IMR-90 (cell line): ENCODE measurements at regions not wholly inside any gene's neighbourhood (a gene's known extent, or its start where the extent isn't known, plus 50 kb on each side); places are given as distances from the start of the nearest gene placed in this dataset.

Experiments used
- ATAC-seq: fragments of 200-7000 bp; cut with Tn5 transposase; 2 replicates; pipeline ENCODE4 v1.9.1; 2020; ENCODE audit warnings: low read depth, mild to moderate bottlenecking, moderate library complexity
- BruUV-seq: library from RNA; stranded (reverse); fragments of 400-500 nt; replicated peaks from 2 replicates; lab custom pipeline; 2021; lab: Mats Ljungman, UMichigan
- CTCF ChIA-PET: fragments of 300-600 bp; formaldehyde crosslinking; extraction: SDS; loops from one replicate; lab custom pipeline; 2021; ENCODE audit warnings: antibody characterized with exemption; lab: Yijun Ruan, JAX
- POLR2A ChIA-PET: fragments of 300-600 bp; sonication (Branson Sonifier 250); formaldehyde crosslinking; loops from one replicate; lab custom pipeline; 2022; ENCODE audit warnings: antibody characterized with exemption; ENCODE audit not compliant: unreplicated experiment; lab: Charles Lee
- DNase-seq: peaks from one replicate; pipeline ENCODE4 v3.0.0; 2013
- H2AFZ ChIP-seq: replicated peaks from 2 replicates; pipeline ENCODE3; 2013; ENCODE audit warnings: low read length, mild to moderate bottlenecking; ENCODE audit not compliant: poor library complexity
- H2AK5ac ChIP-seq: 2 replicates; pipeline ENCODE4 v1.6.1; 2013; ENCODE audit warnings: low read depth, low read length, inconsistent platforms
- H2AK9ac ChIP-seq: replicated peaks from 2 replicates; pipeline ENCODE3; 2013; ENCODE audit warnings: mild to moderate bottlenecking, low read depth, low read length, moderate library complexity; ENCODE audit not compliant: poor library complexity
- H2BK120ac ChIP-seq: 2 replicates; pipeline ENCODE4 v1.6.1; 2013; ENCODE audit warnings: low read depth, low read length, inconsistent platforms
- H2BK15ac ChIP-seq: 3 replicates; pipeline ENCODE4 v1.6.1; 2013; ENCODE audit warnings: low read depth, low read length, inconsistent platforms
- H2BK20ac ChIP-seq: 2 replicates; pipeline ENCODE4 v1.6.1; 2013; ENCODE audit warnings: low read depth, mild to moderate bottlenecking, inconsistent platforms, low read length, moderate library complexity
- H2BK5ac ChIP-seq: 2 replicates; pipeline ENCODE4 v1.6.1; 2013; ENCODE audit warnings: mild to moderate bottlenecking, low read depth, low read length, inconsistent platforms; ENCODE audit not compliant: poor library complexity, severe bottlenecking
- H3K14ac ChIP-seq: replicated peaks from 2 replicates; pipeline ENCODE4 v1.6.1; 2013; ENCODE audit warnings: low read depth, low read length, inconsistent platforms
- H3K18ac ChIP-seq: 2 replicates; pipeline ENCODE4 v1.6.1; 2013; ENCODE audit warnings: low read depth, low read length, control low read depth
- H3K23ac ChIP-seq: 2 replicates; pipeline ENCODE4 v1.6.1; 2013; ENCODE audit warnings: low read depth, low read length, inconsistent platforms
- H3K27ac ChIP-seq: 2 replicates; pipeline ENCODE4 v1.5.1; 2013; ENCODE audit warnings: mild to moderate bottlenecking, control low read depth, low read length; ENCODE audit not compliant: insufficient read depth
- H3K27me3 ChIP-seq: 2 replicates; pipeline ENCODE4 v1.6.1; 2013; ENCODE audit warnings: low read length; ENCODE audit not compliant: control insufficient read depth, insufficient read depth
- H3K36me3 ChIP-seq: 2 replicates; pipeline ENCODE4 v1.6.1; 2013; ENCODE audit warnings: low read length, mixed read lengths; ENCODE audit not compliant: control insufficient read depth, insufficient read depth
- H3K4ac ChIP-seq: 2 replicates; pipeline ENCODE4 v1.6.1; 2013; ENCODE audit warnings: low read depth, low read length, inconsistent platforms
- H3K4me1 ChIP-seq: 2 replicates; pipeline ENCODE4 v1.6.1; 2013; ENCODE audit warnings: low read length, mixed read lengths; ENCODE audit not compliant: control insufficient read depth, insufficient read depth
- H3K4me2 ChIP-seq: 2 replicates; pipeline ENCODE4 v1.6.1; 2013; ENCODE audit warnings: low read depth, mild to moderate bottlenecking, control low read depth, low read length, moderate library complexity
- H3K4me3 ChIP-seq: 2 replicates; pipeline ENCODE4 v1.5.1; 2013; ENCODE audit warnings: low read depth, mild to moderate bottlenecking, control low read depth, low read length, moderate library complexity; ENCODE audit not compliant: insufficient read depth
- H3K56ac ChIP-seq: 2 replicates; pipeline ENCODE4 v1.6.1; 2013; ENCODE audit warnings: low read length, inconsistent platforms; ENCODE audit not compliant: insufficient read depth; ENCODE audit errors: extremely low read depth
- H3K79me1 ChIP-seq, 2 experiments: 2 replicates each; pipeline ENCODE4 v1.6.1; 2013; ENCODE audit warnings: low read length in 2 of 2, inconsistent platforms in 1 of 2, low read depth in 1 of 2
- H3K9ac ChIP-seq: 2 replicates; pipeline ENCODE4 v1.6.1; 2013; ENCODE audit warnings: low read depth, low read length, control low read depth
- H3K9me1 ChIP-seq: 2 replicates; pipeline ENCODE4 v1.6.1; 2013; ENCODE audit warnings: low read length, inconsistent platforms; ENCODE audit not compliant: insufficient read depth
- H3K9me3 ChIP-seq: 2 replicates; pipeline ENCODE4 v1.6.1; 2013; ENCODE audit warnings: low read length; ENCODE audit not compliant: control insufficient read depth, insufficient read depth
- H4K20me1 ChIP-seq: 2 replicates; pipeline ENCODE4 v1.6.1; 2013; ENCODE audit warnings: low read length, inconsistent platforms; ENCODE audit not compliant: insufficient read depth
- H4K5ac ChIP-seq: 2 replicates; pipeline ENCODE4 v1.6.1; 2013; ENCODE audit warnings: mild to moderate bottlenecking, low read depth, low read length, control low read depth
- H4K8ac ChIP-seq, 2 experiments: 2 replicates each; pipeline ENCODE4 v1.6.1; 2013; ENCODE audit warnings: low read depth in 2 of 2, low read length in 2 of 2, control low read depth in 1 of 2, inconsistent platforms in 1 of 2
- H4K91ac ChIP-seq: 2 replicates; pipeline ENCODE4 v1.6.1; 2013; ENCODE audit warnings: low read depth, low read length, inconsistent platforms; ENCODE audit not compliant: insufficient read depth
- CTCF ChIP-seq: conservative IDR thresholded peaks from 2 replicates; pipeline ENCODE4 v1.5.1; 2012; ENCODE audit warnings: mild to moderate bottlenecking, low read depth, low read length, improper control_type of control experiment
- RAD21 ChIP-seq: IDR thresholded peaks from 2 replicates; pipeline ENCODE4 v1.6.1; 2012; ENCODE audit warnings: low read length, improper control_type of control experiment
- SMC3 ChIP-seq: fragments of 150-350 bp; IDR thresholded peaks from 2 replicates; pipeline ENCODE4 v1.6.1; 2016; ENCODE audit warnings: low read depth, mild to moderate bottlenecking, antibody characterized with exemption, low read length, moderate library complexity
- USF2 ChIP-seq: fragments of 150-350 bp; IDR thresholded peaks from 2 replicates; pipeline ENCODE4 v1.6.1; 2017; ENCODE audit warnings: mild to moderate bottlenecking, antibody characterized with exemption, low read length, low read depth
- WGBS, 2 experiments: methylation state at CpG; one replicate each; pipeline versions ENCODE4 v1.1.5 to v1.1.7; 2013; ENCODE audit warnings: missing lambda C conversion rate in 2 of 2; ENCODE audit not compliant: insufficient read length in 1 of 2; ENCODE audit errors: extremely low coverage in 2 of 2; 5-methylcytosine and 5-hydroxymethylcytosine counted together
- dilution Hi-C: fragments of 300-500 bp; cut with HindIII; formaldehyde crosslinking; loops from one replicate; pipeline ENCODE4 v1.14.3; 2018; ENCODE audit warnings: low sequenced_read_pairs; ENCODE audit not compliant: unreplicated experiment
- in situ Hi-C: fragments of 300-500 bp; cut with MboI; formaldehyde crosslinking; loops from 3 replicates; pipeline ENCODE4 v1.14.3; 2019; ENCODE audit warnings: low sequenced_read_pairs, inconsistent platforms, mixed read lengths
- intact Hi-C: fragments of 100-400 bp; cut with micrococcal nuclease; formaldehyde crosslinking; loops from 2 replicates; pipeline ENCODE4 v1.10.0; 2022

- H3K27ac ChIP-seq: peak overlapping the region; percentile 97
- no peaks in the 10 kb centered on the region for H4K20me1 ChIP-seq
- peak overlapping the region; percentile 79 for H3K14ac ChIP-seq
- H2BK15ac ChIP-seq: peak overlapping the region; percentile 96; the same call in 2 of the 3 replicates
- no peaks in the 10 kb centered on the region for H3K9me1 ChIP-seq
- peak overlapping the region; percentile 90 for H2AK5ac ChIP-seq
- in situ Hi-C loops (no loop called here), dilution Hi-C loops (no loop called here), intact Hi-C loops (loop anchor here (2.0 to 10.0 kb wide), 13 partner anchors 45 to 1013 kb away; partner anchors contain the start of gene KCNJ2)
- H3K36me3 ChIP-seq: no peaks in the 10 kb centered on the region
- peak overlapping the region; percentile 99 for H2BK120ac ChIP-seq
- peak overlapping the region; percentile 90 for H3K56ac ChIP-seq
- peak overlapping the region; percentile 99 for H2BK5ac ChIP-seq
- no peaks in the 10 kb centered on the region for H3K9me3 ChIP-seq
- no peak overlapping the region for H2AK9ac ChIP-seq
- H3K4me2 ChIP-seq: peak overlapping the region; percentile 76
- no peak overlapping the region for H2AFZ ChIP-seq
- WGBS, 2 experiments: no CpG with 5 or more reads among the region's 6 CpGs
- CTCF ChIA-PET: interaction anchor here (0.6 to 1.5 kb wide), 16 partner anchors 34 to 1217 kb away, joined by 3 to 9 read pairs (median 3); no protein-coding TSS in a partner anchor
- BruUV-seq: no TSS peak
- no peaks in the 10 kb centered on the region for H3K79me1 ChIP-seq
- peak overlapping the region; percentile 81 for H4K91ac ChIP-seq
- peak overlapping the region; percentile 56 for H4K8ac ChIP-seq
- H4K5ac ChIP-seq: peak overlapping the region; percentile 94
- H3K4ac ChIP-seq: peak overlapping the region; percentile 82
- POLR2A ChIA-PET: interaction anchor here (0.6 to 2.9 kb wide), 5 partner anchors 10 to 261 kb away, joined by 3 to 13 read pairs (median 5); no protein-coding TSS in a partner anchor
- TF ChIP-seq USF2: no peak
- peak; percentile 53 for TF ChIP-seq SMC3
- TF ChIP-seq RAD21: peak; percentile 71
- peak; percentile 77 for TF ChIP-seq CTCF
- DNase-seq (peak; percentile 55), ATAC-seq (peak; percentile 40)
- no peak overlapping the region for H3K4me3 ChIP-seq
- peaks cover 18% of the 10 kb centered on the region for H3K4me1 ChIP-seq
- peak overlapping the region; percentile 61 for H3K23ac ChIP-seq
- H3K9ac ChIP-seq: peak overlapping the region; percentile 69
- no peaks in the 10 kb centered on the region for H3K27me3 ChIP-seq
- H2BK20ac ChIP-seq: peak overlapping the region; percentile 100
- peak overlapping the region; percentile 95 for H3K18ac ChIP-seq
Observed at GRCh38 chr17:69609473-69610305, 195.2 kb downstream of the MAP2K6 start.
